HepG2 (cell line): ENCODE measurements at regions not wholly inside any gene's neighbourhood (a gene's known extent, or its start where the extent isn't known, plus 50 kb on each side); places are given as distances from the start of the nearest gene placed in this dataset.

Experiments used
- ATAC-seq: fragments of 200-7000 bp; cut with Tn5 transposase; 3 replicates; pipeline ENCODE4 v1.9.1; 2020; ENCODE audit warnings: mild to moderate bottlenecking, moderate library complexity
- BruUV-seq: library from RNA; stranded (reverse); fragments of 400-500 nt; replicated peaks from 2 replicates; lab custom pipeline; 2021; lab: Mats Ljungman, UMichigan
- CTCF ChIA-PET: fragments of 300-600 bp; formaldehyde crosslinking; extraction: SDS; loops from one replicate; lab custom pipeline; 2021; ENCODE audit warnings: low total read pairs, inconsistent platforms, low intra/inter-chr PET ratio; lab: Yijun Ruan, JAX
- POLR2A ChIA-PET: fragments of 350-600 bp; sonication (Branson Sonifier 250); formaldehyde crosslinking; loops from one replicate; lab custom pipeline; 2020; ENCODE audit warnings: antibody characterized with exemption, inconsistent platforms; lab: Yijun Ruan, JAX
- DNase-seq: peaks from one replicate; pipeline ENCODE4 v3.0.0-alpha.2; 2015; ENCODE audit warnings: low spot score
- FAIRE-seq: peaks from 3 replicates; lab custom pipeline; 2011; peaks lifted over from hg19 to GRCh38; lab: Jason Lieb, UNC
- H2AFZ ChIP-seq: one replicate; pipeline ENCODE4 v1.6.1; 2011; ENCODE audit warnings: low read length, inconsistent platforms
- H3K27ac ChIP-seq: fragments of 300-600 bp; 3 replicates; pipeline ENCODE4 v1.8.0; 2011; ENCODE audit warnings: mixed run types, mild to moderate bottlenecking, mixed read lengths, low read length, inconsistent platforms; ENCODE audit not compliant: insufficient read depth; ENCODE audit errors: extremely low read length
- H3K27me3 ChIP-seq, 2 experiments: fragments of 200-600 bp in 1 of 2; 2 replicates in 1 of 2; 3 replicates in 1 of 2; pipeline versions ENCODE4 v1.6.0 to v1.8.0; 2011; ENCODE audit warnings: low read length in 2 of 2, mild to moderate bottlenecking in 2 of 2, moderate library complexity in 2 of 2, inconsistent platforms in 1 of 2; ENCODE audit not compliant: insufficient read depth in 2 of 2, control insufficient read depth in 1 of 2
- H3K36me3 ChIP-seq, 2 experiments: fragments of 200-600 bp in 1 of 2; replicated peaks in 1 of 2; 2 replicates in 1 of 2; 3 replicates in 1 of 2; pipeline versions ENCODE4 v1.5.1 to v1.8.0; 2011; ENCODE audit warnings: low read length in 2 of 2, inconsistent platforms in 1 of 2; ENCODE audit not compliant: insufficient read depth in 2 of 2, control insufficient read depth in 1 of 2
- H3K4me1 ChIP-seq: 2 replicates; pipeline ENCODE4 v1.5.1; 2012; ENCODE audit warnings: low read length, inconsistent platforms; ENCODE audit not compliant: insufficient read depth
- H3K4me2 ChIP-seq: 2 replicates; pipeline ENCODE4 v1.6.0; 2011; ENCODE audit warnings: low read depth, low read length, inconsistent platforms
- H3K4me3 ChIP-seq, 3 experiments: fragments of 200-600 bp in 1 of 3; sonication (generic), shearing (Covaris generic) in 1 of 3; replicated peaks in 1 of 3; 2 replicates each; pipeline ENCODE4 v1.5.1; 2011 to 2016; ENCODE audit warnings: low read length in 3 of 3, inconsistent platforms in 2 of 3, low read depth in 2 of 3, mild to moderate bottlenecking in 2 of 3, control low read depth in 1 of 3, mixed read lengths in 1 of 3; ENCODE audit not compliant: insufficient read depth in 1 of 3
- H3K79me2 ChIP-seq: one replicate; pipeline ENCODE4 v1.6.1; 2011; ENCODE audit warnings: low read length, inconsistent platforms; ENCODE audit not compliant: insufficient read depth
- H3K9ac ChIP-seq: 2 replicates; pipeline ENCODE4 v1.6.0; 2011; ENCODE audit warnings: mild to moderate bottlenecking, low read depth, low read length, inconsistent platforms; ENCODE audit not compliant: insufficient read depth
- H3K9me3 ChIP-seq: 2 replicates; pipeline ENCODE4 v1.5.1; 2012; ENCODE audit warnings: mild to moderate bottlenecking, low read length
- H4K20me1 ChIP-seq: 2 replicates; pipeline ENCODE4 v1.6.0; 2011; ENCODE audit warnings: inconsistent platforms, mild to moderate bottlenecking, low read length, moderate library complexity; ENCODE audit not compliant: insufficient read depth
- FOXK2 ChIP-seq: fragments of 450-650 bp; IDR thresholded peaks from 2 replicates; pipeline ENCODE4 v1.6.1; 2016
- MTF1 ChIP-seq: sonication (generic); formaldehyde crosslinking; IDR thresholded peaks from 2 replicates; pipeline ENCODE4 v1.5.0; 2020; ENCODE audit warnings: missing genetic modification reagents
- TBX3 ChIP-seq: fragments of 450-650 bp; IDR thresholded peaks from 2 replicates; pipeline ENCODE4 v1.6.1; 2017; ENCODE audit warnings: antibody characterized with exemption, mild to moderate bottlenecking, inconsistent platforms, borderline replicate concordance
- TP53 ChIP-seq: sonication (generic); formaldehyde crosslinking; conservative IDR thresholded peaks from 2 replicates; pipeline ENCODE4 v1.4.0; 2020; ENCODE audit warnings: missing genetic modification reagents
- ZBTB8A ChIP-seq: sonication (generic); formaldehyde crosslinking; IDR thresholded peaks from 2 replicates; pipeline ENCODE4 v1.4.0; 2020; ENCODE audit warnings: mild to moderate bottlenecking, low read depth, missing genetic modification reagents, borderline replicate concordance
- ZFP36 ChIP-seq: fragments of 150-350 bp; IDR thresholded peaks from 2 replicates; pipeline ENCODE4 v1.6.1; 2018; ENCODE audit warnings: borderline replicate concordance, low read length, low read depth; ENCODE audit not compliant: partially characterized antibody
- ZFP36L2 ChIP-seq: sonication (generic); formaldehyde crosslinking; IDR thresholded peaks from 2 replicates; pipeline ENCODE4 v1.4.0; 2020; ENCODE audit warnings: missing genetic modification reagents
- ZNF20 ChIP-seq: sonication (generic); formaldehyde crosslinking; IDR thresholded peaks from 2 replicates; pipeline ENCODE4 v1.4.0; 2020; ENCODE audit warnings: mild to moderate bottlenecking, moderate library complexity, missing genetic modification reagents
- ZNF569 ChIP-seq: sonication (generic); formaldehyde crosslinking; IDR thresholded peaks from 2 replicates; pipeline ENCODE4 v1.5.0; 2020; ENCODE audit warnings: mild to moderate bottlenecking, missing genetic modification reagents, moderate library complexity, borderline replicate concordance
- ZNF792 ChIP-seq: IDR thresholded peaks from 2 replicates; pipeline ENCODE4 v1.6.1; 2016
- WGBS: methylation state at CpG from one replicate; pipeline ENCODE4 v1.1.6; 2017; ENCODE audit warnings: low lambda C conversion rate; 5-methylcytosine and 5-hydroxymethylcytosine counted together
- in situ Hi-C: cut with HindIII; loops from 2 replicates; pipeline ENCODE4 v1.10.0; 2017; ENCODE audit warnings: low pct_unique_long_range_greater_than_20kb; ENCODE audit not compliant: extremely low pct_ligation_motif_present
- intact Hi-C: fragments of 100-400 bp; cut with micrococcal nuclease; formaldehyde crosslinking; loops from one replicate; pipeline ENCODE4 v1.10.0; 2022; ENCODE audit not compliant: unreplicated experiment
- TF ChIP-seq, protein P1 (sequence below): sonication (generic); formaldehyde crosslinking; IDR thresholded peaks from 2 replicates; pipeline ENCODE4 v1.4.0; 2020; ENCODE audit warnings: missing genetic modification reagents
- TF ChIP-seq, protein P2 (sequence below): sonication (generic); formaldehyde crosslinking; IDR thresholded peaks from 2 replicates; pipeline ENCODE4 v1.5.1; 2020; ENCODE audit warnings: mild to moderate bottlenecking, missing genetic modification reagents, borderline replicate concordance

GRCh38 chr6:141467041-141467440 lies 665.7 kb upstream of the GJE1 start:
- Histone ChIP-seq H3K27me3 (no peaks in the 10 kb centered on the region), H2AFZ (no peak overlapping the region), H3K4me1 (no peaks in the 10 kb centered on the region), H3K36me3 (no peaks in the 10 kb centered on the region), H3K9ac (no peak overlapping the region), H3K79me2 (no peaks in the 10 kb centered on the region), H4K20me1 (no peaks in the 10 kb centered on the region), H3K4me3 (no peak overlapping the region), H3K4me2 (no peak overlapping the region), H3K9me3 (no peaks in the 10 kb centered on the region), H3K27ac (no peak overlapping the region)
- no peak for ATAC-seq
- POLR2A ChIA-PET = no interaction called here
- BruUV-seq = no TSS peak
- TF ChIP-seq MTF1 (CRISPR knock-in tag) (no peak), ZFP36L2 (no peak), ZFP36 (no peak), ZNF20 (CRISPR knock-in tag) (no peak), TBX3 (no peak), TP53 (CRISPR knock-in tag) (no peak), ZNF569 (CRISPR knock-in tag) (no peak), ZNF792 (CRISPR knock-in tag) (no peak), ZBTB8A (CRISPR knock-in tag) (no peak), FOXK2 (no peak)
- TF ChIP-seq, protein P1, sequence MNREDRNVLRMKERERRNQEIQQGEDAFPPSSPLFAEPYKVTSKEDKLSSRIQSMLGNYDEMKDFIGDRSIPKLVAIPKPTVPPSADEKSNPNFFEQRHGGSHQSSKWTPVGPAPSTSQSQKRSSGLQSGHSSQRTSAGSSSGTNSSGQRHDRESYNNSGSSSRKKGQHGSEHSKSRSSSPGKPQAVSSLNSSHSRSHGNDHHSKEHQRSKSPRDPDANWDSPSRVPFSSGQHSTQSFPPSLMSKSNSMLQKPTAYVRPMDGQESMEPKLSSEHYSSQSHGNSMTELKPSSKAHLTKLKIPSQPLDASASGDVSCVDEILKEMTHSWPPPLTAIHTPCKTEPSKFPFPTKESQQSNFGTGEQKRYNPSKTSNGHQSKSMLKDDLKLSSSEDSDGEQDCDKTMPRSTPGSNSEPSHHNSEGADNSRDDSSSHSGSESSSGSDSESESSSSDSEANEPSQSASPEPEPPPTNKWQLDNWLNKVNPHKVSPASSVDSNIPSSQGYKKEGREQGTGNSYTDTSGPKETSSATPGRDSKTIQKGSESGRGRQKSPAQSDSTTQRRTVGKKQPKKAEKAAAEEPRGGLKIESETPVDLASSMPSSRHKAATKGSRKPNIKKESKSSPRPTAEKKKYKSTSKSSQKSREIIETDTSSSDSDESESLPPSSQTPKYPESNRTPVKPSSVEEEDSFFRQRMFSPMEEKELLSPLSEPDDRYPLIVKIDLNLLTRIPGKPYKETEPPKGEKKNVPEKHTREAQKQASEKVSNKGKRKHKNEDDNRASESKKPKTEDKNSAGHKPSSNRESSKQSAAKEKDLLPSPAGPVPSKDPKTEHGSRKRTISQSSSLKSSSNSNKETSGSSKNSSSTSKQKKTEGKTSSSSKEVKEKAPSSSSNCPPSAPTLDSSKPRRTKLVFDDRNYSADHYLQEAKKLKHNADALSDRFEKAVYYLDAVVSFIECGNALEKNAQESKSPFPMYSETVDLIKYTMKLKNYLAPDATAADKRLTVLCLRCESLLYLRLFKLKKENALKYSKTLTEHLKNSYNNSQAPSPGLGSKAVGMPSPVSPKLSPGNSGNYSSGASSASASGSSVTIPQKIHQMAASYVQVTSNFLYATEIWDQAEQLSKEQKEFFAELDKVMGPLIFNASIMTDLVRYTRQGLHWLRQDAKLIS (CRISPR knock-in tag) = no peak
- TF ChIP-seq, protein P2, sequence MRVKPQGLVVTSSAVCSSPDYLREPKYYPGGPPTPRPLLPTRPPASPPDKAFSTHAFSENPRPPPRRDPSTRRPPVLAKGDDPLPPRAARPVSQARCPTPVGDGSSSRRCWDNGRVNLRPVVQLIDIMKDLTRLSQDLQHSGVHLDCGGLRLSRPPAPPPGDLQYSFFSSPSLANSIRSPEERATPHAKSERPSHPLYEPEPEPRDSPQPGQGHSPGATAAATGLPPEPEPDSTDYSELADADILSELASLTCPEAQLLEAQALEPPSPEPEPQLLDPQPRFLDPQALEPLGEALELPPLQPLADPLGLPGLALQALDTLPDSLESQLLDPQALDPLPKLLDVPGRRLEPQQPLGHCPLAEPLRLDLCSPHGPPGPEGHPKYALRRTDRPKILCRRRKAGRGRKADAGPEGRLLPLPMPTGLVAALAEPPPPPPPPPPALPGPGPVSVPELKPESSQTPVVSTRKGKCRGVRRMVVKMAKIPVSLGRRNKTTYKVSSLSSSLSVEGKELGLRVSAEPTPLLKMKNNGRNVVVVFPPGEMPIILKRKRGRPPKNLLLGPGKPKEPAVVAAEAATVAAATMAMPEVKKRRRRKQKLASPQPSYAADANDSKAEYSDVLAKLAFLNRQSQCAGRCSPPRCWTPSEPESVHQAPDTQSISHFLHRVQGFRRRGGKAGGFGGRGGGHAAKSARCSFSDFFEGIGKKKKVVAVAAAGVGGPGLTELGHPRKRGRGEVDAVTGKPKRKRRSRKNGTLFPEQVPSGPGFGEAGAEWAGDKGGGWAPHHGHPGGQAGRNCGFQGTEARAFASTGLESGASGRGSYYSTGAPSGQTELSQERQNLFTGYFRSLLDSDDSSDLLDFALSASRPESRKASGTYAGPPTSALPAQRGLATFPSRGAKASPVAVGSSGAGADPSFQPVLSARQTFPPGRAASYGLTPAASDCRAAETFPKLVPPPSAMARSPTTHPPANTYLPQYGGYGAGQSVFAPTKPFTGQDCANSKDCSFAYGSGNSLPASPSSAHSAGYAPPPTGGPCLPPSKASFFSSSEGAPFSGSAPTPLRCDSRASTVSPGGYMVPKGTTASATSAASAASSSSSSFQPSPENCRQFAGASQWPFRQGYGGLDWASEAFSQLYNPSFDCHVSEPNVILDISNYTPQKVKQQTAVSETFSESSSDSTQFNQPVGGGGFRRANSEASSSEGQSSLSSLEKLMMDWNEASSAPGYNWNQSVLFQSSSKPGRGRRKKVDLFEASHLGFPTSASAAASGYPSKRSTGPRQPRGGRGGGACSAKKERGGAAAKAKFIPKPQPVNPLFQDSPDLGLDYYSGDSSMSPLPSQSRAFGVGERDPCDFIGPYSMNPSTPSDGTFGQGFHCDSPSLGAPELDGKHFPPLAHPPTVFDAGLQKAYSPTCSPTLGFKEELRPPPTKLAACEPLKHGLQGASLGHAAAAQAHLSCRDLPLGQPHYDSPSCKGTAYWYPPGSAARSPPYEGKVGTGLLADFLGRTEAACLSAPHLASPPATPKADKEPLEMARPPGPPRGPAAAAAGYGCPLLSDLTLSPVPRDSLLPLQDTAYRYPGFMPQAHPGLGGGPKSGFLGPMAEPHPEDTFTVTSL (CRISPR knock-in tag) = no peak
- 0% methylated on average over 1 of the region's 1 CpG for WGBS
- no peak for FAIRE-seq
- CTCF ChIA-PET = no interaction called here
- intact Hi-C loops = no loop called here
- DNase-seq = no peak
- in situ Hi-C loops = no loop called here
